Natural killer cell (primary cell): ENCODE measurements at regions not wholly inside any gene's neighbourhood (a gene's known extent, or its start where the extent isn't known, plus 50 kb on each side); places are given as distances from the start of the nearest gene placed in this dataset.

Experiments used
- ATAC-seq, 3 donors: fragments of 150-1000 bp in 2 of 3; fragments of 200-7000 bp in 1 of 3; cut with Tn5 transposase; 1 replicate in 1 of 3; 2 replicates in 2 of 3; pipeline ENCODE4 v1.10.0; 2021; ENCODE audit warnings: mild to moderate bottlenecking in 2 of 3, moderate library complexity in 2 of 3
- DNase-seq, 2 donors: peaks; one replicate each; pipeline versions ENCODE4 v3.0.0 to v3.0.0-alpha.2; 2013 to 2021; ENCODE audit warnings: mixed read lengths in 1 of 2
- H3K27ac ChIP-seq: one replicate; pipeline ENCODE4 v1.5.1; 2013; ENCODE audit warnings: mild to moderate bottlenecking, low read length
- H3K27me3 ChIP-seq: one replicate; pipeline ENCODE4 v1.6.1; 2013; ENCODE audit warnings: low read length; ENCODE audit not compliant: control insufficient read depth, insufficient read depth
- H3K36me3 ChIP-seq: one replicate; pipeline ENCODE4 v1.6.1; 2013; ENCODE audit warnings: low read length; ENCODE audit not compliant: control insufficient read depth, insufficient read depth
- H3K4me1 ChIP-seq: one replicate; pipeline ENCODE4 v1.6.1; 2013; ENCODE audit warnings: low read length; ENCODE audit not compliant: control insufficient read depth, insufficient read depth
- H3K4me3 ChIP-seq: one replicate; pipeline ENCODE4 v1.5.1; 2013; ENCODE audit warnings: low read length
- H3K9me3 ChIP-seq: one replicate; pipeline ENCODE4 v1.6.1; 2013; ENCODE audit warnings: low read length; ENCODE audit not compliant: control insufficient read depth, insufficient read depth
- H3K27ac Mint-ChIP-seq, 2 donors: one replicate each; pipeline ENCODE4 v1.8.0; 2022; ENCODE audit warnings: mild to moderate bottlenecking in 2 of 2, mixed read lengths in 2 of 2, moderate library complexity in 1 of 2
- H3K27me3 Mint-ChIP-seq, 2 donors: one replicate each; pipeline ENCODE4 v1.8.0; 2022; ENCODE audit warnings: low read depth in 2 of 2, mixed read lengths in 2 of 2
- H3K36me3 Mint-ChIP-seq: one replicate; pipeline ENCODE4 v1.8.0; 2022; ENCODE audit warnings: mixed read lengths
- H3K4me1 Mint-ChIP-seq, 2 donors: one replicate each; pipeline ENCODE4 v1.8.0; 2022; ENCODE audit warnings: mixed read lengths in 2 of 2
- H3K4me3 Mint-ChIP-seq: one replicate; pipeline ENCODE4 v1.8.0; 2022; ENCODE audit warnings: mild to moderate bottlenecking, moderate library complexity, mixed read lengths
- H3K9me3 Mint-ChIP-seq, 2 donors: one replicate each; pipeline ENCODE4 v1.8.0; 2022; ENCODE audit warnings: mixed read lengths in 2 of 2
- CTCF ChIP-seq: fragments of 200-600 bp; IDR thresholded peaks from one replicate; pipeline ENCODE4 v1.8.0; 2022; ENCODE audit warnings: antibody characterized with exemption
- WGBS: methylation state at CpG from one replicate; pipeline ENCODE4 v1.1.7; 2013; ENCODE audit warnings: missing lambda C conversion rate; ENCODE audit not compliant: insufficient coverage; 5-methylcytosine and 5-hydroxymethylcytosine counted together
- intact Hi-C: fragments of 100-400 bp; cut with micrococcal nuclease; formaldehyde crosslinking; loops from one replicate; pipeline ENCODE4 v1.14.2; 2022

GRCh38 chr9:20048985-20049384 lies 260.1 kb upstream of the SLC24A2 start:
- no peak for ATAC-seq
- intact Hi-C loops: no loop called here
- H3K27ac ChIP-seq: no peak overlapping the region
- H3K4me1 Mint-ChIP-seq: no peaks in the 10 kb centered on the region
- 68% methylated on average over 2 of the region's 4 CpGs for WGBS
- no peaks in the 10 kb centered on the region for H3K36me3 Mint-ChIP-seq
- H3K4me1 ChIP-seq: no peaks in the 10 kb centered on the region
- no peak for TF ChIP-seq CTCF
- H3K9me3 Mint-ChIP-seq: no peaks in the 10 kb centered on the region
- no peaks in the 10 kb centered on the region for H3K36me3 ChIP-seq
- peaks cover 0 to 2% of the 10 kb centered on the region in 2 donors for H3K27me3 Mint-ChIP-seq
- no peak for DNase-seq
- H3K27me3 ChIP-seq: no peaks in the 10 kb centered on the region
- no peak overlapping the region for H3K4me3 ChIP-seq
- no peak overlapping the region for H3K27ac Mint-ChIP-seq
- H3K4me3 Mint-ChIP-seq: no peak overlapping the region
- no peaks in the 10 kb centered on the region for H3K9me3 ChIP-seq

GRCh38 chr9:20048437-20048836 lies 259.6 kb upstream of the SLC24A2 start:
- Histone ChIP-seq H3K36me3 (no peaks in the 10 kb centered on the region), H3K27me3 (no peaks in the 10 kb centered on the region), H3K4me1 (no peaks in the 10 kb centered on the region), H3K27ac (no peak overlapping the region), H3K9me3 (no peaks in the 10 kb centered on the region), H3K4me3 (no peak overlapping the region)
- H3K27me3 Mint-ChIP-seq: peaks cover 0 to 2% of the 10 kb centered on the region in 2 donors
- H3K27ac Mint-ChIP-seq: no peak overlapping the region
- intact Hi-C loops: no loop called here
- TF ChIP-seq CTCF: no peak
- H3K4me3 Mint-ChIP-seq: no peak overlapping the region
- H3K36me3 Mint-ChIP-seq: no peaks in the 10 kb centered on the region
- no peak for ATAC-seq
- H3K9me3 Mint-ChIP-seq: no peaks in the 10 kb centered on the region
- no peak for DNase-seq
- peaks cover 4% of the 10 kb centered on the region in 2 donors for H3K4me1 Mint-ChIP-seq
- 53% methylated on average over 2 of the region's 2 CpGs for WGBS

GRCh38 chr9:20044686-20045085 lies 255.8 kb upstream of the SLC24A2 start:
- Histone ChIP-seq H3K27ac (no peak overlapping the region), H3K4me3 (no peak overlapping the region), H3K27me3 (no peaks in the 10 kb centered on the region), H3K36me3 (no peaks in the 10 kb centered on the region), H3K4me1 (peaks cover 9% of the 10 kb centered on the region), H3K9me3 (no peaks in the 10 kb centered on the region)
- Mint-ChIP-seq H3K27me3 (no peaks in the 10 kb centered on the region), H3K27ac (no peak overlapping the region), H3K4me1 (peaks cover 21 to 25% of the 10 kb centered on the region in 2 donors), H3K36me3 (no peaks in the 10 kb centered on the region), H3K4me3 (peak overlapping the region; percentile 4), H3K9me3 (no peaks in the 10 kb centered on the region)
- intact Hi-C loops: no loop called here
- DNase-seq (no peak), ATAC-seq (no peak)
- no peak for TF ChIP-seq CTCF

GRCh38 chr9:20043461-20043860 lies 254.6 kb upstream of the SLC24A2 start:
- intact Hi-C loops: no loop called here
- H3K4me3 Mint-ChIP-seq: peak overlapping the region; percentile 78
- no peaks in the 10 kb centered on the region for H3K36me3 Mint-ChIP-seq
- 69% methylated on average over 1 of the region's 1 CpG for WGBS
- H3K27me3 ChIP-seq: no peaks in the 10 kb centered on the region
- ATAC-seq (peak in 1 of 3 donors; percentile 7), DNase-seq (peak in 1 of 2 donors; percentile 33)
- no peaks in the 10 kb centered on the region for H3K9me3 Mint-ChIP-seq
- no peaks in the 10 kb centered on the region for H3K27me3 Mint-ChIP-seq
- peak overlapping the region; percentile 16 for H3K4me3 ChIP-seq
- H3K27ac ChIP-seq: peak overlapping the region; percentile 50
- H3K4me1 ChIP-seq: peaks cover 9% of the 10 kb centered on the region
- peak overlapping the region; percentile 78 to 82 for H3K27ac Mint-ChIP-seq
- peaks cover 21 to 25% of the 10 kb centered on the region in 2 donors for H3K4me1 Mint-ChIP-seq
- H3K36me3 ChIP-seq: no peaks in the 10 kb centered on the region
- no peak for TF ChIP-seq CTCF
- H3K9me3 ChIP-seq: no peaks in the 10 kb centered on the region
